MM.1S (cell line): ENCODE measurements at regions not wholly inside any gene's neighbourhood (a gene's known extent, or its start where the extent isn't known, plus 50 kb on each side); places are given as distances from the start of the nearest gene placed in this dataset.

Source experiments
- EZH2 ChIP-seq: fragments of 300-600 bp; sonication (generic); optimal IDR thresholded peaks from 2 replicates; pipeline ENCODE3; 2017; ENCODE audit warnings: low read depth, mild to moderate bottlenecking, antibody characterized with exemption, low read length, mixed read lengths
- EZH2phosphoT487 ChIP-seq: fragments of 300-600 bp; sonication (generic); IDR thresholded peaks from 2 replicates; pipeline ENCODE4 v1.6.1; 2018; ENCODE audit warnings: antibody characterized with exemption, low read length
- TF ChIP-seq, protein P1 (sequence below): fragments of 300-600 bp; sonication (generic); IDR thresholded peaks from 2 replicates; pipeline ENCODE4 v1.5.1; 2016; ENCODE audit warnings: antibody characterized with exemption, low read length, mixed read lengths

- TF ChIP-seq, protein P1, sequence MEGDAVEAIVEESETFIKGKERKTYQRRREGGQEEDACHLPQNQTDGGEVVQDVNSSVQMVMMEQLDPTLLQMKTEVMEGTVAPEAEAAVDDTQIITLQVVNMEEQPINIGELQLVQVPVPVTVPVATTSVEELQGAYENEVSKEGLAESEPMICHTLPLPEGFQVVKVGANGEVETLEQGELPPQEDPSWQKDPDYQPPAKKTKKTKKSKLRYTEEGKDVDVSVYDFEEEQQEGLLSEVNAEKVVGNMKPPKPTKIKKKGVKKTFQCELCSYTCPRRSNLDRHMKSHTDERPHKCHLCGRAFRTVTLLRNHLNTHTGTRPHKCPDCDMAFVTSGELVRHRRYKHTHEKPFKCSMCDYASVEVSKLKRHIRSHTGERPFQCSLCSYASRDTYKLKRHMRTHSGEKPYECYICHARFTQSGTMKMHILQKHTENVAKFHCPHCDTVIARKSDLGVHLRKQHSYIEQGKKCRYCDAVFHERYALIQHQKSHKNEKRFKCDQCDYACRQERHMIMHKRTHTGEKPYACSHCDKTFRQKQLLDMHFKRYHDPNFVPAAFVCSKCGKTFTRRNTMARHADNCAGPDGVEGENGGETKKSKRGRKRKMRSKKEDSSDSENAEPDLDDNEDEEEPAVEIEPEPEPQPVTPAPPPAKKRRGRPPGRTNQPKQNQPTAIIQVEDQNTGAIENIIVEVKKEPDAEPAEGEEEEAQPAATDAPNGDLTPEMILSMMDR, result peak; percentile 61
- TF ChIP-seq EZH2phosphoT487, result no peak
- TF ChIP-seq EZH2, result no peak
Measured at GRCh38 chr1:48061162-48062136, 64.3 kb upstream of the TRABD2B start.
